ENCODE measurements at regions not wholly inside any gene's neighbourhood (a gene's known extent, or its start where the extent isn't known, plus 50 kb on each side); places are given as distances from the start of the nearest gene placed in this dataset.

- no peak overlapping the region for H2BK12ac ChIP-seq (ENCODE audit: low read depth, low read length)
- ChIA-PET POLR2A (ENCODE audit: partially characterized antibody) (no interaction called here), CTCF (ENCODE audit: partially characterized antibody) (interaction anchor here (1.0 to 3.3 kb wide), 4 partner anchors 11 to 111 kb away, joined by 3 to 22 read pairs (median 9); no protein-coding TSS in a partner anchor)
- no peak overlapping the region for H2BK20ac ChIP-seq (ENCODE audit: low read length)
- H3K4ac ChIP-seq (replicated peaks; ENCODE audit: insufficient read length, low read depth, low read length) = no peak overlapping the region
- FAIRE-seq (no peak), DNase-seq (ENCODE audit: low read depth in 1 of 2, low spot score in 2 of 2) (no peak)
- no peak overlapping the region for H3K23ac ChIP-seq (ENCODE audit: insufficient read length)
- no peaks in the 10 kb centered on the region; a peak in 4 of 7 replicates for H3K27me3 ChIP-seq (replicated peaks in 1 of 4; ENCODE audit: control insufficient read depth in 3 of 4, extremely low read depth in 1 of 4, insufficient read depth in 3 of 4, low read length in 3 of 4)
- no peak overlapping the region for H2AK5ac ChIP-seq (ENCODE audit: low read depth, low read length)
- H3K79me1 ChIP-seq (ENCODE audit: low read depth, low read length) = no peaks in the 10 kb centered on the region
- no peaks in the 10 kb centered on the region; a peak in 1 of 7 replicates for H3K4me1 ChIP-seq (replicated peaks in 1 of 4; ENCODE audit: control insufficient read depth in 3 of 4, insufficient read depth in 4 of 4, low read length in 3 of 4)
- H3K14ac ChIP-seq (ENCODE audit: insufficient read length) = no peak overlapping the region
- H4K20me1 ChIP-seq (replicated peaks in 1 of 2; ENCODE audit: control insufficient read depth in 1 of 2, insufficient read depth in 2 of 2, low read length in 2 of 2) = no peaks in the 10 kb centered on the region
- H3K36me3 ChIP-seq (ENCODE audit: control insufficient read depth in 2 of 4, insufficient read depth in 4 of 4, low read length in 3 of 4) = no peaks in the 10 kb centered on the region
- no peak overlapping the region; the same call in 1 of the 2 replicates for H2BK15ac ChIP-seq (ENCODE audit: low read length)
- H4K5ac ChIP-seq (ENCODE audit: insufficient read length, low read depth, low read length) = no peak overlapping the region
- H3K4me3 ChIP-seq (ENCODE audit: extremely low read depth in 1 of 4, insufficient read depth in 2 of 4, low read depth in 3 of 4, low read length in 4 of 4) = no peak overlapping the region
- no peak overlapping the region for H3K18ac ChIP-seq (ENCODE audit: extremely low read depth, low read length)
- no peaks in the 10 kb centered on the region for H3K9me3 ChIP-seq (ENCODE audit: insufficient read depth in 2 of 2, low read depth in 1 of 2, low read length in 1 of 2)
- no peak overlapping the region for H3K27ac ChIP-seq (ENCODE audit: low read depth, low read length)
- H2AFZ ChIP-seq (ENCODE audit: low read length) = no peak overlapping the region
- no peaks in the 10 kb centered on the region for H3K79me2 ChIP-seq (ENCODE audit: control insufficient read depth in 1 of 2, insufficient read depth in 2 of 2, low read length in 2 of 2)
- no peak overlapping the region for H4K8ac ChIP-seq (ENCODE audit: extremely low read depth, insufficient read depth, low read length)
- H3K9ac ChIP-seq (replicated peaks in 1 of 4; ENCODE audit: extremely low read depth in 1 of 4, low read depth in 3 of 4, low read length in 3 of 4) = peak overlapping the region in 1 of 4 experiments; percentile 17; a peak in 2 of 7 replicates
- no peaks in the 10 kb centered on the region; the same call in 1 of the 2 replicates for H3K23me2 ChIP-seq (ENCODE audit: low read depth, low read length)
- no peak overlapping the region for H4K91ac ChIP-seq (replicated peaks; ENCODE audit: insufficient read length, low read length)
- H2BK5ac ChIP-seq (ENCODE audit: low read depth, low read length) = no peak overlapping the region
- TF ChIP-seq POLR2AphosphoS5 (IDR thresholded peaks at IDR 0.05; ENCODE audit: low read depth, low read length) (no peak), MAX (IDR thresholded peaks at IDR 0.05) (0 out of 2 replicates have a peak, but pooled peaks have one; percentile 9), SIX5 (IDR thresholded peaks at IDR 0.05; ENCODE audit: low read depth, low read length) (no peak), E2F6 (IDR thresholded peaks at IDR 0.05) (peak; percentile 74)
- no peak overlapping the region for H2BK120ac ChIP-seq (replicated peaks; ENCODE audit: low read depth, low read length)
- no peak overlapping the region for H3K56ac ChIP-seq (replicated peaks; ENCODE audit: insufficient read length, low read depth, low read length)
- no peak overlapping the region for H3K4me2 ChIP-seq (ENCODE audit: insufficient read depth in 1 of 2, low read depth in 2 of 2, low read length in 2 of 2)
- 83% methylated on average over 10 of the region's 10 CpGs; no CpG with 5 or more reads in 1 of the 2 experiments for WGBS, 2 experiments (ENCODE audit: extremely low coverage in 1 of 2, insufficient coverage in 1 of 2, insufficient read length in 1 of 2, insufficient replicate concordance in 2 of 2, low coverage in 1 of 2, low lambda C conversion rate in 2 of 2, missing lambda C conversion rate in 1 of 2)
Measured at GRCh38 chr12:30874455-30875321, 51.9 kb upstream of the TSPAN11 start.
